GM23248 (cell line): ENCODE measurements at regions not wholly inside any gene's neighbourhood (a gene's known extent, or its start where the extent isn't known, plus 50 kb on each side); places are given as distances from the start of the nearest gene placed in this dataset.

ENCODE experiments used
- DNase-seq: peaks from one replicate; pipeline ENCODE4 v3.0.0-alpha.2; 2015
- H2AFZ ChIP-seq: fragments of 200-600 bp; sonication (generic); 2 replicates; pipeline ENCODE4 v1.6.1; 2016; ENCODE audit warnings: antibody characterized with exemption
- H3F3A ChIP-seq: fragments of 200-600 bp; sonication (generic); 2 replicates; pipeline ENCODE4 v1.6.1; 2016; ENCODE audit warnings: mild to moderate bottlenecking, antibody characterized with exemption, mixed run types; ENCODE audit not compliant: insufficient read depth
- H3K27ac ChIP-seq: fragments of 200-600 bp; sonication (generic); 2 replicates; pipeline ENCODE4 v1.5.1; 2016; ENCODE audit warnings: mild to moderate bottlenecking
- H3K27me3 ChIP-seq: fragments of 200-600 bp; sonication (generic); replicated peaks from 2 replicates; pipeline ENCODE4 v1.6.1; 2016; ENCODE audit warnings: mild to moderate bottlenecking; ENCODE audit not compliant: insufficient read depth
- H3K36me3 ChIP-seq: fragments of 200-600 bp; sonication (generic); 2 replicates; pipeline ENCODE4 v1.6.1; 2016; ENCODE audit warnings: low read depth, mild to moderate bottlenecking
- H3K4me1 ChIP-seq: fragments of 200-600 bp; sonication (generic); 2 replicates; pipeline ENCODE4 v1.6.1; 2016; ENCODE audit warnings: mild to moderate bottlenecking; ENCODE audit not compliant: insufficient read depth
- H3K4me2 ChIP-seq: fragments of 200-600 bp; sonication (generic); one replicate; pipeline ENCODE4 v1.6.1; 2016; ENCODE audit warnings: mild to moderate bottlenecking; ENCODE audit not compliant: unreplicated experiment
- H3K4me3 ChIP-seq: fragments of 200-600 bp; sonication (generic); 2 replicates; pipeline ENCODE4 v1.5.1; 2016; ENCODE audit warnings: mild to moderate bottlenecking
- H3K79me2 ChIP-seq: fragments of 200-600 bp; sonication (generic); 2 replicates; pipeline ENCODE4 v1.6.1; 2016; ENCODE audit warnings: mild to moderate bottlenecking; ENCODE audit not compliant: insufficient read depth
- H3K9ac ChIP-seq: fragments of 200-600 bp; sonication (generic); 2 replicates; pipeline ENCODE4 v1.6.1; 2016; ENCODE audit warnings: mild to moderate bottlenecking
- H3K9me2 ChIP-seq: fragments of 200-600 bp; sonication (generic); 2 replicates; pipeline ENCODE4 v1.6.1; 2016; ENCODE audit warnings: mixed run types, mild to moderate bottlenecking, moderate library complexity; ENCODE audit not compliant: insufficient read depth
- H3K9me3 ChIP-seq: fragments of 200-600 bp; sonication (generic); one replicate; pipeline ENCODE4 v1.6.1; 2017; ENCODE audit warnings: low read depth
- H4K20me1 ChIP-seq: fragments of 200-600 bp; sonication (generic); 2 replicates; pipeline ENCODE4 v1.6.0; 2016; ENCODE audit not compliant: insufficient read depth
- EZH2 ChIP-seq: fragments of 200-600 bp; sonication (generic); IDR thresholded peaks from 2 replicates; pipeline ENCODE4 v1.6.1; 2018; ENCODE audit warnings: antibody characterized with exemption, mild to moderate bottlenecking; ENCODE audit not compliant: insufficient read depth, poor library complexity, severe bottlenecking
- EZH2phosphoT487 ChIP-seq: fragments of 200-600 bp; sonication (generic); IDR thresholded peaks from 2 replicates; pipeline ENCODE4 v1.6.1; 2018; ENCODE audit warnings: antibody characterized with exemption, moderate library complexity, mild to moderate bottlenecking, low read depth; ENCODE audit not compliant: insufficient read depth
- WGBS, 2 experiments: methylation state at CpG; one replicate each; pipeline ENCODE4 v1.1.6; 2015 to 2017; ENCODE audit warnings: low lambda C conversion rate in 2 of 2, low coverage in 1 of 2; ENCODE audit errors: missing lambda C conversion rate in 2 of 2; 5-methylcytosine and 5-hydroxymethylcytosine counted together
- in situ Hi-C: fragments of 300-500 bp; cut with MboI; formaldehyde crosslinking; loops from 2 replicates; pipeline ENCODE4 v1.15.0; 2020

GRCh38 chr19:33905937-33906577 is 109.4 kb downstream of the KCTD15 start:
- peak overlapping the region; percentile 22 for H3K4me2 ChIP-seq
- no peaks in the 10 kb centered on the region for H4K20me1 ChIP-seq
- H2AFZ ChIP-seq: peak overlapping the region; percentile 52
- peak overlapping the region; percentile 58 for H3K4me3 ChIP-seq
- H3K9me3 ChIP-seq: no peaks in the 10 kb centered on the region
- H3K79me2 ChIP-seq: no peaks in the 10 kb centered on the region
- no peak overlapping the region for H3K27ac ChIP-seq
- no peaks in the 10 kb centered on the region for H3F3A ChIP-seq
- peak; percentile 35 for DNase-seq
- in situ Hi-C loops: no loop called here
- H3K4me1 ChIP-seq: no peaks in the 10 kb centered on the region
- TF ChIP-seq EZH2phosphoT487 (no peak), EZH2 (no peak)
- peak overlapping the region; percentile 6; the same call in 1 of the 2 replicates for H3K9ac ChIP-seq
- 3 to 4% methylated on average over 21 to 42 of the region's 60 CpGs for WGBS, 2 experiments
- no peaks in the 10 kb centered on the region for H3K36me3 ChIP-seq
- H3K27me3 ChIP-seq: peaks cover 19% of the 10 kb centered on the region; the same call in 1 of the 2 replicates
- H3K9me2 ChIP-seq: no peaks in the 10 kb centered on the region

GRCh38 chr19:33906578-33907335 is 110.1 kb downstream of the KCTD15 start:
- in situ Hi-C loops: no loop called here
- Histone ChIP-seq H2AFZ (no peak overlapping the region), H3K36me3 (no peaks in the 10 kb centered on the region), H3F3A (no peaks in the 10 kb centered on the region), H3K4me1 (no peaks in the 10 kb centered on the region), H3K27ac (no peak overlapping the region), H3K9me2 (no peaks in the 10 kb centered on the region), H3K4me3 (no peak overlapping the region), H3K4me2 (no peak overlapping the region), H3K27me3 (peaks cover 19% of the 10 kb centered on the region), H3K9me3 (no peaks in the 10 kb centered on the region), H4K20me1 (no peaks in the 10 kb centered on the region), H3K79me2 (no peaks in the 10 kb centered on the region), H3K9ac (no peak overlapping the region)
- DNase-seq: peak; percentile 35
- WGBS, 2 experiments: 11 to 16% methylated on average over 42 to 48 of the region's 59 CpGs
- no peak for TF ChIP-seq EZH2phosphoT487
- TF ChIP-seq EZH2: no peak

- H3K9me3 ChIP-seq: no peaks in the 10 kb centered on the region
- H4K20me1 ChIP-seq: no peaks in the 10 kb centered on the region
- no peaks in the 10 kb centered on the region for H3K36me3 ChIP-seq
- no peaks in the 10 kb centered on the region for H3K9me2 ChIP-seq
- H3K27me3 ChIP-seq: peaks cover 8% of the 10 kb centered on the region
- TF ChIP-seq EZH2 (no peak), EZH2phosphoT487 (no peak)
- H2AFZ ChIP-seq: no peak overlapping the region
- H3K79me2 ChIP-seq: no peaks in the 10 kb centered on the region
- in situ Hi-C loops: no loop called here
- H3K9ac ChIP-seq: no peak overlapping the region
- no peak for DNase-seq
- H3K4me3 ChIP-seq: no peak overlapping the region
- WGBS, 2 experiments: 49 to 51% methylated on average over 7 of the region's 7 CpGs
- no peak overlapping the region for H3K27ac ChIP-seq
- no peaks in the 10 kb centered on the region for H3K4me1 ChIP-seq
- H3F3A ChIP-seq: no peaks in the 10 kb centered on the region
- H3K4me2 ChIP-seq: no peak overlapping the region
These were observed 114.3 kb downstream of the KCTD15 start for GRCh38 chr19:33910922-33911321.

- H3K4me1 ChIP-seq: no peaks in the 10 kb centered on the region
- 46 to 53% methylated on average over 9 of the region's 9 CpGs for WGBS, 2 experiments
- H3K36me3 ChIP-seq: no peaks in the 10 kb centered on the region
- no peak overlapping the region for H3K9ac ChIP-seq
- H3K4me2 ChIP-seq: no peak overlapping the region
- peaks cover 3% of the 10 kb centered on the region; the same call in 1 of the 2 replicates for H3K27me3 ChIP-seq
- no peak overlapping the region for H2AFZ ChIP-seq
- no peaks in the 10 kb centered on the region for H3F3A ChIP-seq
- H3K9me2 ChIP-seq: no peaks in the 10 kb centered on the region
- TF ChIP-seq EZH2phosphoT487 (no peak), EZH2 (no peak)
- no peaks in the 10 kb centered on the region for H3K9me3 ChIP-seq
- DNase-seq: no peak
- H3K27ac ChIP-seq: no peak overlapping the region
- no peaks in the 10 kb centered on the region for H4K20me1 ChIP-seq
- in situ Hi-C loops: no loop called here
- no peaks in the 10 kb centered on the region for H3K79me2 ChIP-seq
- H3K4me3 ChIP-seq: no peak overlapping the region
These were observed 117.9 kb downstream of the KCTD15 start for GRCh38 chr19:33914599-33914998.
